ENCODE measurements at regions not wholly inside any gene's neighbourhood (a gene's known extent, or its start where the extent isn't known, plus 50 kb on each side); places are given as distances from the start of the nearest gene placed in this dataset.

DNA sequence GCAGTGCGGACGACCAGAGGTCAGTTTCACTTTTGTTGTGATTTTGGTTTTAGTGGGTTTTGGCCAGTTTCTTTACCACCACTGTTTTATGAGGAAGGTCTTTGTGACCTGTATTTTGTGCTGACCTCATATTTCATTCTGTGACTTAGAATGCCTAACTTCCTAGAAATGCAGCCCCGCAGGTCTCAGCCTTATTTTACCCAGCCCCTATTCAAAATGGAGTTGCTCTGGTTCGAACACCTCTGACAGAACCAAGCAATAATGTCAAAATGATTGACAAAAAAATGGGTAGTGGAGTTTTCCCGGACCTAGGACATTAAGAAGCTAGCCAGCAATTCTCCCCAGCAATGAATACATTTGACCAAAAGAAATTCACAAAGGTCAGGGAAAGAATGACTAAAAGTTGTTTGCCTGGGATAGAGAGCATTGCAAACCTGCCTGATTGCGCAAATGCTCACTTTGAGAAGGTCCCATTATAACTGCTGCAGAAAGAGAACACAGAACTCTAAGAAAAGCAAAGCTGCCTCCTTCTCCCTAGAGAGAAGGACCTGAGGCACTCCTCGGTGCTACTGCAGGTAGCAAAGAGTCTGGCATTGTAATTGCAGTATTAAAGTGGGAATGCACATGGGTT lies 288.8 kb downstream of the ADGB start:
- CTCF ChIA-PET = interaction anchor here (2.7 kb wide), 1 partner anchor 9 kb away, joined by 10 read pairs; no protein-coding TSS in a partner anchor
- peaks cover 0 to 39% (median 18%) of the 10 kb centered on the region in 4 experiments for H3K4me1 ChIP-seq (ENCODE audit: control extremely low read depth in 1 of 4, control insufficient read depth in 4 of 4, insufficient read depth in 4 of 4, low read length in 3 of 4)
- 100% methylated on average over 4 of the region's 7 CpGs for WGBS (ENCODE audit: insufficient coverage)
- H3K36me3 ChIP-seq (ENCODE audit: control insufficient read depth in 4 of 4, insufficient read depth in 4 of 4, low read length in 3 of 4) = no peaks in the 10 kb centered on the region
- no peak overlapping the region for H3K4me3 ChIP-seq (ENCODE audit: control insufficient read depth in 1 of 7, extremely low read depth in 1 of 7, insufficient read depth in 4 of 7, low read depth in 2 of 7, low read length in 6 of 7)
- peaks cover 0 to 2% (median 0%) of the 10 kb centered on the region in 5 experiments for H3K9me3 ChIP-seq (ENCODE audit: control extremely low read depth in 1 of 5, control insufficient read depth in 4 of 5, insufficient read depth in 2 of 5, low read depth in 1 of 5, low read length in 4 of 5)
- no peaks in the 10 kb centered on the region for H3K27me3 ChIP-seq (replicated peaks in 2 of 5; ENCODE audit: control insufficient read depth in 4 of 5, insufficient read depth in 5 of 5, low read length in 4 of 5)
- no peak for DNase-seq
- POLR2A ChIA-PET = no interaction called here
- H3K27ac ChIP-seq (ENCODE audit: insufficient read depth in 1 of 2, low read depth in 1 of 2, low read length in 2 of 2, poor library complexity in 1 of 2, severe bottlenecking in 2 of 2) = peak overlapping the region in 1 of 2 experiments; percentile 38

DNA sequence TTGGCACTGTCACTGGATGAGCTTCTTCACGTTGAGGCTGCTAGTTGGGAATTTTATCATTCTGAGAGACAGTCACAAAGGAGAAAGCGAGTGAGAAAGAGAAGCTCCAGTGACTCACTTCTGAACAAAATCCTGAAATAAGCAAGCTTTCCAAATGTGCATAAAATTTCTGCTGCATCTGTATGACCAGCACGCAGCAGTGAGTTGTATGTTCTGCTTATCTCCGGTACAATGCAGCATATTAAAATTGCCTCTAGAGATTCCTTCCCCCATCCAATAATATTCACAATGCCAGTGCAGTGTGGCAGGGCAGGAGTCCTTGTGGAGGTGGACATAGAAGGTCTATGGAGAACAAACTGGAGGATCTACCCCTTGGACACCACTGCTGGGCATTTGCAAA lies 290.5 kb downstream of the ADGB start:
- Histone ChIP-seq H3K36me3 (ENCODE audit: control insufficient read depth in 4 of 4, insufficient read depth in 4 of 4, low read length in 3 of 4) (no peaks in the 10 kb centered on the region), H3K4me3 (ENCODE audit: control insufficient read depth in 1 of 7, extremely low read depth in 1 of 7, insufficient read depth in 4 of 7, low read depth in 2 of 7, low read length in 6 of 7) (no peak overlapping the region), H3K27me3 (replicated peaks in 2 of 5; ENCODE audit: control insufficient read depth in 4 of 5, insufficient read depth in 5 of 5, low read length in 4 of 5) (no peaks in the 10 kb centered on the region), H3K27ac (ENCODE audit: insufficient read depth in 1 of 2, low read depth in 1 of 2, low read length in 2 of 2, poor library complexity in 1 of 2, severe bottlenecking in 2 of 2) (peak overlapping the region in 1 of 2 experiments; percentile 38), H3K9me3 (ENCODE audit: control extremely low read depth in 1 of 5, control insufficient read depth in 4 of 5, insufficient read depth in 2 of 5, low read depth in 1 of 5, low read length in 4 of 5) (no peaks in the 10 kb centered on the region), H3K4me1 (ENCODE audit: control extremely low read depth in 1 of 4, control insufficient read depth in 4 of 4, insufficient read depth in 4 of 4, low read length in 3 of 4) (peaks cover 2 to 52% (median 24%) of the 10 kb centered on the region in 4 experiments)
- ChIA-PET POLR2A (no interaction called here), CTCF (interaction anchor here (1.2 to 2.7 kb wide), 3 partner anchors 11 to 22 kb away, joined by 3 to 10 read pairs (median 3); no protein-coding TSS in a partner anchor)
- 100% methylated on average over 3 of the region's 4 CpGs for WGBS (ENCODE audit: insufficient coverage)
- no peak for DNase-seq

DNA sequence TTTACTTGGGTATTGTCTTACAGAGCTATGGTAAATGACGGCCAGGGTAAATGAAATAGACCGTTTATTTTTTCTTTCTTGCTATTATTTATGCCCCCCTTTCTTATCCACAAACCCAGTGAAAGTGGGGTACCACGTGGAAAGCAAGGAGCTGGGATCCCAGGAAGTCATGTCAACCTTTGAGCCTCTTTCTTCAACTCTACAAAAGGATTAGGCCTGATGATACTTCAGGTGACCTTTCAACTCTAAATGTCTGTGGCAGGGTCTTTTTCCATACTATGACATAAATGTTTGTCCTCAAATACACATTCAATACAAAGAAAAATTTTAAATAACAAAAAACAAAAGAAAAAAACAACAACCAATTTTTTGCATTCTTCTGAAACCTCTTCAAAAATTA lies 291.4 kb downstream of the ADGB start:
- Histone ChIP-seq H3K4me1 (ENCODE audit: control extremely low read depth in 1 of 4, control insufficient read depth in 4 of 4, insufficient read depth in 4 of 4, low read length in 3 of 4) (peaks cover 2 to 53% (median 24%) of the 10 kb centered on the region in 4 experiments), H3K4me3 (ENCODE audit: control insufficient read depth in 1 of 7, extremely low read depth in 1 of 7, insufficient read depth in 4 of 7, low read depth in 2 of 7, low read length in 6 of 7) (no peak overlapping the region), H3K36me3 (ENCODE audit: control insufficient read depth in 4 of 4, insufficient read depth in 4 of 4, low read length in 3 of 4) (no peaks in the 10 kb centered on the region), H3K9me3 (ENCODE audit: control extremely low read depth in 1 of 5, control insufficient read depth in 4 of 5, insufficient read depth in 2 of 5, low read depth in 1 of 5, low read length in 4 of 5) (no peaks in the 10 kb centered on the region), H3K27ac (ENCODE audit: insufficient read depth in 1 of 2, low read depth in 1 of 2, low read length in 2 of 2, poor library complexity in 1 of 2, severe bottlenecking in 2 of 2) (no peak overlapping the region), H3K27me3 (replicated peaks in 2 of 5; ENCODE audit: control insufficient read depth in 4 of 5, insufficient read depth in 5 of 5, low read length in 4 of 5) (no peaks in the 10 kb centered on the region)
- ChIA-PET CTCF (interaction anchor here (1.4 to 2.7 kb wide), 2 partner anchors 11 to 13 kb away, joined by 3 to 10 read pairs; no protein-coding TSS in a partner anchor), POLR2A (no interaction called here)
- DNase-seq = no peak
- 100% methylated on average over 1 of the region's 3 CpGs for WGBS (ENCODE audit: insufficient coverage)

DNA sequence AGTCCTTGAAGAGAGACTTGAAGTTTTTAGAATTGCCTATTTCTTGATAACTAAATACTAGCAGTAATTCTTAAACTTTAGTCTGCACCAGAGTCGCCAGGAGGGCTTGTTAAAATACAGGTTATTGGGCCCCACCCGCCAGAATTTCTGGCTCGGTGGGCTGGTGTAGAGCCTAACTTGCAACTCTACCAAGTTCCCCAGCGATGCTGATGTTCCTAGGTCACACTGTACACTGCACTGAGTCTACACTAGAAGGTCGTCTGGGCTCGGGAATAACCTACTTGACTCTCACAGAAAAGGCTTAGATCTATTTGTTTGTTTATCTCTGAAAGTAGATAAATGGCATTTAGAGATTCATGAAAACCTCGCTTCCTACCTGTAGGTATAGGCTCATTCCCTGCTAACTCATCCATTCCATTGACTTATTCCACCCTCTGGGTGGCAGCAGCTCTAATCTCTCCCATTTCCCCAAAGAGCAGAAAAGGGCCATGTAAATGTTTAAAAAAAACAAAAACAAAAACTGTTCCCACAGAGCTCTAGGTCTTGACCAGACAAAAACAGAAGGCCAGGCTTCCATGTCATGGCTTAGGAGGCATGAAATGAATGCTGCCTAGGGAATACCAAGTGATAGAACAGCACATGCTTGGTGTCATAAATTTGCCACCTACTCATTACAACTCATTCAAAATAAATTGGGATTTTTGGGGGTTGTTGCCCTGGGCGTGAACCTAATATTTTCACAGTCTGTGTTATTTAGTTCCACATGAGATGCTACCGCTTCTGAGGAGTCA lies 292.1 kb downstream of the ADGB start:
- H3K4me1 ChIP-seq (ENCODE audit: control extremely low read depth in 1 of 4, control insufficient read depth in 4 of 4, insufficient read depth in 4 of 4, low read length in 3 of 4) = peaks cover 2 to 55% (median 24%) of the 10 kb centered on the region in 4 experiments
- CTCF ChIA-PET = interaction anchor here (1.0 to 2.7 kb wide), 3 partner anchors 8 to 13 kb away, joined by 3 to 10 read pairs (median 4); no protein-coding TSS in a partner anchor
- H3K27ac ChIP-seq (ENCODE audit: insufficient read depth in 1 of 2, low read depth in 1 of 2, low read length in 2 of 2, poor library complexity in 1 of 2, severe bottlenecking in 2 of 2) = peak overlapping the region in 1 of 2 experiments; percentile 78
- POLR2A ChIA-PET = interaction anchor here (0.6 kb wide), 1 partner anchor 14 kb away, joined by 4 read pairs; no protein-coding TSS in a partner anchor
- WGBS (ENCODE audit: insufficient coverage) = 97% methylated on average over 6 of the region's 9 CpGs
- no peak overlapping the region for H3K4me3 ChIP-seq (ENCODE audit: control insufficient read depth in 1 of 7, extremely low read depth in 1 of 7, insufficient read depth in 4 of 7, low read depth in 2 of 7, low read length in 6 of 7)
- no peaks in the 10 kb centered on the region for H3K36me3 ChIP-seq (ENCODE audit: control insufficient read depth in 4 of 4, insufficient read depth in 4 of 4, low read length in 3 of 4)
- H3K9me3 ChIP-seq (ENCODE audit: control extremely low read depth in 1 of 5, control insufficient read depth in 4 of 5, insufficient read depth in 2 of 5, low read depth in 1 of 5, low read length in 4 of 5) = no peaks in the 10 kb centered on the region
- H3K27me3 ChIP-seq (replicated peaks in 2 of 5; ENCODE audit: control insufficient read depth in 4 of 5, insufficient read depth in 5 of 5, low read length in 4 of 5) = no peaks in the 10 kb centered on the region
- no peak for DNase-seq

DNA sequence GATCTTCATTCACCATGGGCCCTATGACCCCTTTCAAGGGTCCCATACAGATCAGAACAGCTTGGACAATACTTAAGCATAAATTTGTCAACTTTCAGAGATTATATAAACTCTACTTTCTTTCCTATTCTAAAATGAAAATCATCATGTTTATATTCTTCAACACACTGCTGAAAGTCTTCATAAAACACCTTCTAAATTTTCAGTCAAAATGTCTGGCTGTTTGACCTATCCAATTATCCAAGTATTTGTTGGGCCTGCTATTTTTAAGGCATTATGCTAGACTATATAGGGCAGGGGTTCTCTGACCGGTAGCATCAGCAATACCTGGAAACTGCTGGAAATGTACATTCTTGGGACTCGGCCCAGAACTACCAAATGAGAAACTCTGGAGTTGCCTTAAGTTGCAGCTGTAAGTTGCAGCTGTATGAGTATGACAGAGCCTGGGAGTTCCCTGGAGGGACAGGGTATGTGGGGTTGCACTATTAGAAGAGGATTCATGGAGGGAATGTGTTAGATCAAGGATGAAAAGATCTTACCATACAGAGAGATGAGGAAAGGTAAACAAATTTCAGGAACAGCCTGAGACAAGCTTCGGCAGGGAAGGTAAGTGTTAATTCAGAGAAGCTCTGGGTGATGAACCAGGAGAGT lies 293.0 kb downstream of the ADGB start:
- ChIA-PET POLR2A (no interaction called here), CTCF (interaction anchor here (0.9 to 1.7 kb wide), 5 partner anchors 9 to 311 kb away, joined by 3 to 4 read pairs (median 3); no protein-coding TSS in a partner anchor)
- no peak overlapping the region for H3K4me3 ChIP-seq (ENCODE audit: control insufficient read depth in 1 of 7, extremely low read depth in 1 of 7, insufficient read depth in 4 of 7, low read depth in 2 of 7, low read length in 6 of 7)
- H3K9me3 ChIP-seq (ENCODE audit: control extremely low read depth in 1 of 5, control insufficient read depth in 4 of 5, insufficient read depth in 2 of 5, low read depth in 1 of 5, low read length in 4 of 5) = no peaks in the 10 kb centered on the region
- H3K36me3 ChIP-seq (ENCODE audit: control insufficient read depth in 4 of 4, insufficient read depth in 4 of 4, low read length in 3 of 4) = no peaks in the 10 kb centered on the region
- 96% methylated on average over 3 of the region's 3 CpGs for WGBS (ENCODE audit: insufficient coverage)
- DNase-seq = no peak
- peaks cover 2 to 63% (median 24%) of the 10 kb centered on the region in 4 experiments for H3K4me1 ChIP-seq (ENCODE audit: control extremely low read depth in 1 of 4, control insufficient read depth in 4 of 4, insufficient read depth in 4 of 4, low read length in 3 of 4)
- H3K27me3 ChIP-seq (replicated peaks in 2 of 5; ENCODE audit: control insufficient read depth in 4 of 5, insufficient read depth in 5 of 5, low read length in 4 of 5) = no peaks in the 10 kb centered on the region
- peak overlapping the region; percentile 18 to 78 for H3K27ac ChIP-seq (ENCODE audit: insufficient read depth in 1 of 2, low read depth in 1 of 2, low read length in 2 of 2, poor library complexity in 1 of 2, severe bottlenecking in 2 of 2)

DNA sequence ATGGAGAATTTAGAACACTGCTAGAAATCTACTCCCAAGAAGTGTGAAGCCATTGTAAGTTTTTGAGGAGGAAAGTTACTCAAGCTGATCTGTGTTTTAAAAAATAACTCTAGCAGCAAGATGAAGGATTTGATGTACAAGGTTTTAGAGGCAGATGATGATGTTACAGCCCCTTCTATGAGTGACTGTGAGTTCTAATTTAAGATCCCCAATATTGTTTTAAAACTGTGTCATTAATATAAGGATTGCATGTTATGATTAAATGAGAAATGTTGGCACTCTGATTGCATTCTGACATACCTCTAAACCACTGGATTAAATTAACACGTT lies 293.5 kb downstream of the ADGB start:
- CTCF ChIA-PET = interaction anchor here (0.9 to 3.2 kb wide), 5 partner anchors 9 to 310 kb away, joined by 3 to 13 read pairs (median 4); no protein-coding TSS in a partner anchor
- POLR2A ChIA-PET = interaction anchor here (1.0 kb wide), 1 partner anchor 14 kb away, joined by 3 read pairs; no protein-coding TSS in a partner anchor
- no peaks in the 10 kb centered on the region for H3K27me3 ChIP-seq (replicated peaks in 2 of 5; ENCODE audit: control insufficient read depth in 4 of 5, insufficient read depth in 5 of 5, low read length in 4 of 5)
- peak overlapping the region; percentile 18 to 78 for H3K27ac ChIP-seq (ENCODE audit: insufficient read depth in 1 of 2, low read depth in 1 of 2, low read length in 2 of 2, poor library complexity in 1 of 2, severe bottlenecking in 2 of 2)
- no CpG with 5 or more reads among the region's 1 CpG for WGBS (ENCODE audit: insufficient coverage)
- H3K4me3 ChIP-seq (ENCODE audit: control insufficient read depth in 1 of 7, extremely low read depth in 1 of 7, insufficient read depth in 4 of 7, low read depth in 2 of 7, low read length in 6 of 7) = no peak overlapping the region
- H3K9me3 ChIP-seq (ENCODE audit: control extremely low read depth in 1 of 5, control insufficient read depth in 4 of 5, insufficient read depth in 2 of 5, low read depth in 1 of 5, low read length in 4 of 5) = no peaks in the 10 kb centered on the region
- H3K36me3 ChIP-seq (ENCODE audit: control insufficient read depth in 4 of 4, insufficient read depth in 4 of 4, low read length in 3 of 4) = no peaks in the 10 kb centered on the region
- DNase-seq = no peak
- peaks cover 2 to 62% (median 26%) of the 10 kb centered on the region in 4 experiments for H3K4me1 ChIP-seq (ENCODE audit: control extremely low read depth in 1 of 4, control insufficient read depth in 4 of 4, insufficient read depth in 4 of 4, low read length in 3 of 4)

All from common myeloid progenitor, CD34-positive (primary cell).